Adrenal gland (tissue), 9 donors: ENCODE measurements at regions not wholly inside any gene's neighbourhood (a gene's known extent, or its start where the extent isn't known, plus 50 kb on each side); places are given as distances from the start of the nearest gene placed in this dataset.

Experiments
- DNase-seq, 7 donors: peaks; one replicate each; pipeline ENCODE4 v3.0.0-alpha.2; 2019 to 2020
- H3K27ac ChIP-seq, 5 donors: fragments of 200-600 bp; sonication (generic) in 4 of 5; 1 replicate in 3 of 5; 2 replicates in 2 of 5; pipeline versions ENCODE4 v1.5.1 to v1.8.0; 2016 to 2020; ENCODE audit warnings: mild to moderate bottlenecking in 1 of 5
- H3K27me3 ChIP-seq: fragments of 200-600 bp; 2 replicates; pipeline ENCODE4 v1.8.0; 2021
- H3K36me3 ChIP-seq, 2 donors: fragments of 200-600 bp; replicated peaks in 1 of 2; 1 replicate in 1 of 2; 2 replicates in 1 of 2; pipeline versions ENCODE4 v1.5.1 to v1.8.0; 2018 to 2022
- H3K4me1 ChIP-seq, 2 donors: fragments of 200-600 bp; replicated peaks in 1 of 2; 1 replicate in 1 of 2; 2 replicates in 1 of 2; pipeline versions ENCODE4 v1.5.1 to v1.8.0; 2018 to 2021
- H3K4me3 ChIP-seq, 4 donors: fragments of 200-600 bp; sonication (generic) in 3 of 4; one replicate each; pipeline ENCODE4 v1.5.1; 2016 to 2018
- H3K9me3 ChIP-seq, 3 donors: fragments of 200-600 bp; sonication (generic) in 1 of 3; replicated peaks in 1 of 3; 1 replicate in 2 of 3; 2 replicates in 1 of 3; pipeline versions ENCODE4 v1.5.1 to v1.8.0; 2016 to 2021
- POLR2A ChIP-seq, 2 donors: fragments of 450-650 bp; IDR thresholded peaks; one replicate each; pipeline ENCODE4 v1.6.1; 2017; ENCODE audit warnings: antibody characterized with exemption in 2 of 2, mild to moderate bottlenecking in 2 of 2, moderate library complexity in 1 of 2
- WGBS, 4 donors: extraction: QIAGEN DNeasy Blood & Tissue Kit in 2 of 4; methylation state at CpG; one replicate each; pipeline versions ENCODE4 v1.1.5 to v1.1.7; 2013 to 2017; 5-methylcytosine and 5-hydroxymethylcytosine counted together
- intact Hi-C, 2 donors: fragments of 100-400 bp; cut with DNase I; formaldehyde crosslinking; loops; one replicate each; pipeline versions ENCODE4 v1.14.1 to v1.15.0; 2022 to 2023
- TF ChIP-seq, protein P1 (sequence below), 6 experiments: fragments of 450-650 bp in 4 of 6; fragments of 200-600 bp in 2 of 6; sonication (generic) in 1 of 6; IDR thresholded peaks; 1 replicate in 5 of 6; 2 replicates in 1 of 6; pipeline versions ENCODE4 v1.5.1 to v1.8.0; 2016 to 2021; ENCODE audit warnings: antibody characterized with exemption in 6 of 6, mild to moderate bottlenecking in 2 of 6, moderate library complexity in 1 of 6
- donor health status: healthy with polysubstance abuse.
- donor health status: Bipolar disorder and iron deficiency.
- donor health status: DM: yes; HTN: yes; CAD: no.
- donor health status: DM: no; HTN: no; CAD: no.
- donor health status: DM: no; HTN: no; CAD: no.

GRCh38 chr16:6722786-6723185 lies 609.9 kb upstream of the RBFOX1 start:
- no peaks in the 10 kb centered on the region for H3K9me3 ChIP-seq
- no peak for DNase-seq
- TF ChIP-seq, protein P1, sequence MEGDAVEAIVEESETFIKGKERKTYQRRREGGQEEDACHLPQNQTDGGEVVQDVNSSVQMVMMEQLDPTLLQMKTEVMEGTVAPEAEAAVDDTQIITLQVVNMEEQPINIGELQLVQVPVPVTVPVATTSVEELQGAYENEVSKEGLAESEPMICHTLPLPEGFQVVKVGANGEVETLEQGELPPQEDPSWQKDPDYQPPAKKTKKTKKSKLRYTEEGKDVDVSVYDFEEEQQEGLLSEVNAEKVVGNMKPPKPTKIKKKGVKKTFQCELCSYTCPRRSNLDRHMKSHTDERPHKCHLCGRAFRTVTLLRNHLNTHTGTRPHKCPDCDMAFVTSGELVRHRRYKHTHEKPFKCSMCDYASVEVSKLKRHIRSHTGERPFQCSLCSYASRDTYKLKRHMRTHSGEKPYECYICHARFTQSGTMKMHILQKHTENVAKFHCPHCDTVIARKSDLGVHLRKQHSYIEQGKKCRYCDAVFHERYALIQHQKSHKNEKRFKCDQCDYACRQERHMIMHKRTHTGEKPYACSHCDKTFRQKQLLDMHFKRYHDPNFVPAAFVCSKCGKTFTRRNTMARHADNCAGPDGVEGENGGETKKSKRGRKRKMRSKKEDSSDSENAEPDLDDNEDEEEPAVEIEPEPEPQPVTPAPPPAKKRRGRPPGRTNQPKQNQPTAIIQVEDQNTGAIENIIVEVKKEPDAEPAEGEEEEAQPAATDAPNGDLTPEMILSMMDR (IDR thresholded peaks at IDR 0.05), result no peak
- no peak for TF ChIP-seq POLR2A (IDR thresholded peaks at IDR 0.05)
- intact Hi-C loops, result no loop called here
- no peaks in the 10 kb centered on the region for H3K4me1 ChIP-seq
- 50 to 58% (median 52%) methylated on average over 3 of the region's 3 CpGs for WGBS, 4 donors
- H3K27ac ChIP-seq, result no peak overlapping the region
- no peaks in the 10 kb centered on the region for H3K27me3 ChIP-seq
- H3K36me3 ChIP-seq, result no peaks in the 10 kb centered on the region
- H3K4me3 ChIP-seq, result no peak overlapping the region

DNA sequence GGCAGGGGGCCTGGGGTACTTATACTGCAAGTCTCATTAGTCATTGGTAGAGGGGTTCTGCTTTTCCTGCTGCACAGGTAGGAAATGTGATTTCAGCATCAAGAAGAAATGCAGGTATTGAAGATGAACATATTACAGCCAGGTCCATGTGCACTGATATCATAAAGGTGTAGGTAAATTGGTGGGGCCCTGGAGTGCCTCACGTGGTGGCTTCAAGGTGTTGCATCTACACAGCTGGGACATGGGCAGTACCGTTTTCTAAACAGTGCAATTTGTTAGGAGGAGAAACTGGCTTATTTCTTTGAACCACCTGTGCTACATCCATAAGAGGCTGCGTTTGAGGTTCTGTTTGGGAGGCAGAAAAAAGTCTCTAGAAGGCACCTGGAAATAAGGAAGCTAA lies 618.1 kb upstream of the RBFOX1 start:
- no peak overlapping the region for H3K27ac ChIP-seq
- intact Hi-C loops, result no loop called here
- no peaks in the 10 kb centered on the region for H3K36me3 ChIP-seq
- no peak for TF ChIP-seq POLR2A (IDR thresholded peaks at IDR 0.05)
- TF ChIP-seq, protein P1 (IDR thresholded peaks at IDR 0.05), result no peak
- no peak for DNase-seq
- no peaks in the 10 kb centered on the region for H3K4me1 ChIP-seq
- WGBS, 4 donors, result 39 to 59% (median 53%) methylated on average over 3 of the region's 3 CpGs
- no peak overlapping the region for H3K4me3 ChIP-seq
- H3K27me3 ChIP-seq, result no peaks in the 10 kb centered on the region
- no peaks in the 10 kb centered on the region for H3K9me3 ChIP-seq

DNA sequence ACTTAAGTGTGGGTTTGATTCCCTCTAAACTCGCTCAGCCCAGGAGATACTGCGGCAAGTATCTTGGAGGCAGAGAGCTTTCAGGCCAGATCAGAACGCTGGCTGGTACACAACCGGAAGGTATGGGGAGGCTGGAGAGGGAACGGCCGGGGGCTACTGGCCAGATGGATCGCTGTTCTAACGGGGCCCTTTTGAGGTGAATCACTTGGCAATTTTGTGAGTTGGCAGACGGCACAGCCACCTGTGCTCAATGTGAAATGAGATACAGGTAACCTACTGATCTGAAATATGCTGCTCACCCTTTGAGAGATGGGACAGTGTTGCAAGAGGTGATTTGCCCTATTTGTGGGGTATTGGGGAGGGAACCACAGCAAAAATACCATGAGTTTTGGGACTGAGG lies 622.9 kb upstream of the RBFOX1 start:
- Histone ChIP-seq H3K27ac (no peak overlapping the region), H3K36me3 (no peaks in the 10 kb centered on the region), H3K27me3 (no peaks in the 10 kb centered on the region), H3K4me1 (no peaks in the 10 kb centered on the region), H3K4me3 (no peak overlapping the region), H3K9me3 (no peaks in the 10 kb centered on the region)
- intact Hi-C loops, result no loop called here
- DNase-seq, result no peak
- WGBS, 4 donors, result 77 to 88% (median 78%) methylated on average over 9 of the region's 9 CpGs
- TF ChIP-seq POLR2A (IDR thresholded peaks at IDR 0.05), result no peak

DNA sequence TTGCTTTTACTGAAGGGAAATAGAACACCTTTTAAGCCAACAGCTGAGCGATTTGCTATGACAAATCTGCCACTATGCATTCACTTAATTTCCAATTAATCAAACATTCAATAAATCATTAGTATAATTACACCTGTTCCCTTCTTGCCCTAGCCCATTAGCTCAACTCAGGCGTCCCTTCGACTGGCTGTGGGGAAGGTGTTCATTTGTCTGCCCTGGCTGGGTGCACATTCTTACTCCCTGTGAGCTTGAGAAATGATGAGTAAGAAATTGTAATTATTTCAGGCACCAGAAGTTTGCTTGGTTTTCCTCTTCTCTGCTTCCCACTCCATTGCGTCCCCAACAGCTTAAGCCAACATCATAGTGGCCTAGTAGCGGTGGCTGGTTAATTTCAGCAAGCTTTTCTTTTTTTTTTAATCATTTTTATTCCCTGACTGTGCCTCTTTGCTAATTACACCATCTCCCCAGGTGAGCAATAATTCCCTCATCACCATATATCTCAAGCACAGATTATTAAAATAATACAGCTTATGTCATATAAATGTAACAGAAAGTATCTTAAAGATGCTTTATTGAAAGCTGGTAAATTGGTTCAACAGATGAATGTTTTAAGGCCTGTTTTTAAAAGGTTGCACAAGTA lies 623.9 kb upstream of the RBFOX1 start:
- Histone ChIP-seq H3K36me3 (no peaks in the 10 kb centered on the region), H3K9me3 (no peaks in the 10 kb centered on the region), H3K27me3 (no peaks in the 10 kb centered on the region), H3K27ac (no peak overlapping the region), H3K4me1 (no peaks in the 10 kb centered on the region), H3K4me3 (no peak overlapping the region)
- 81 to 85% (median 83%) methylated on average over 5 of the region's 5 CpGs for WGBS, 4 donors
- intact Hi-C loops, result no loop called here
- no peak for DNase-seq
- TF ChIP-seq POLR2A (IDR thresholded peaks at IDR 0.05), result no peak
- TF ChIP-seq, protein P1 (IDR thresholded peaks at IDR 0.05), result no peak

- H3K4me1 ChIP-seq, result no peaks in the 10 kb centered on the region
- no peaks in the 10 kb centered on the region for H3K9me3 ChIP-seq
- H3K4me3 ChIP-seq, result no peak overlapping the region
- intact Hi-C loops, result no loop called here
- no peak for TF ChIP-seq POLR2A (IDR thresholded peaks at IDR 0.05)
- TF ChIP-seq, protein P1 (IDR thresholded peaks at IDR 0.05), result no peak
- H3K27ac ChIP-seq, result no peak overlapping the region
- no peaks in the 10 kb centered on the region for H3K36me3 ChIP-seq
- no peak for DNase-seq
- no peaks in the 10 kb centered on the region for H3K27me3 ChIP-seq
- WGBS, 4 donors, result 31 to 56% (median 52%) methylated on average over 7 of the region's 7 CpGs
Measured at GRCh38 chr16:6704306-6704930, 628.2 kb upstream of the RBFOX1 start.
